Neural crest cell (in vitro differentiated cells): ENCODE measurements at regions not wholly inside any gene's neighbourhood (a gene's known extent, or its start where the extent isn't known, plus 50 kb on each side); places are given as distances from the start of the nearest gene placed in this dataset.

Experiments used
- DNase-seq: peaks from one replicate; pipeline ENCODE4 v3.0.0; 2021; ENCODE audit warnings: low read depth, mixed read lengths, low spot score
- H3K27ac Mint-ChIP-seq: one replicate; pipeline ENCODE4 v1.8.0; 2021; ENCODE audit warnings: mild to moderate bottlenecking, mixed read lengths; ENCODE audit not compliant: unreplicated experiment
- H3K27me3 Mint-ChIP-seq: 2 replicates; pipeline ENCODE4 v1.8.0; 2021; ENCODE audit warnings: low read depth, mild to moderate bottlenecking, mixed read lengths
- H3K36me3 Mint-ChIP-seq: 2 replicates; pipeline ENCODE4 v1.8.0; 2021; ENCODE audit warnings: low read depth, mild to moderate bottlenecking, mixed read lengths
- H3K4me1 Mint-ChIP-seq: 2 replicates; pipeline ENCODE4 v1.8.0; 2021; ENCODE audit warnings: mixed read lengths
- H3K4me3 Mint-ChIP-seq: one replicate; pipeline ENCODE4 v1.8.0; 2021; ENCODE audit warnings: mild to moderate bottlenecking, mixed read lengths
- H3K9me3 Mint-ChIP-seq: 2 replicates; pipeline ENCODE4 v1.8.0; 2021; ENCODE audit warnings: mixed read lengths
- CTCF ChIP-seq: fragments of 200-600 bp; sonication (generic); conservative IDR thresholded peaks from 2 replicates; pipeline ENCODE4 v1.5.0; 2021; ENCODE audit warnings: antibody characterized with exemption, mild to moderate bottlenecking

GRCh38 chr2:101550555-101550954 lies 75.6 kb upstream of the RFX8 start:
- Mint-ChIP-seq H3K9me3 (peaks cover 3% of the 10 kb centered on the region), H3K4me3 (no peak overlapping the region), H3K4me1 (peaks cover 22% of the 10 kb centered on the region), H3K27me3 (no peaks in the 10 kb centered on the region), H3K27ac (no peak overlapping the region), H3K36me3 (no peaks in the 10 kb centered on the region)
- no peak for TF ChIP-seq CTCF
- DNase-seq = no peak

GRCh38 chr2:101549371-101549770 lies 74.5 kb upstream of the RFX8 start:
- no peak for DNase-seq
- Mint-ChIP-seq H3K27me3 (no peaks in the 10 kb centered on the region), H3K9me3 (peaks cover 3% of the 10 kb centered on the region), H3K36me3 (peaks cover under 1% of the 10 kb centered on the region), H3K4me1 (peaks cover 21% of the 10 kb centered on the region), H3K4me3 (no peak overlapping the region), H3K27ac (no peak overlapping the region)
- TF ChIP-seq CTCF = no peak

GRCh38 chr2:101546376-101547058 lies 71.6 kb upstream of the RFX8 start:
- Mint-ChIP-seq H3K27me3 (no peaks in the 10 kb centered on the region), H3K4me1 (peaks cover 11% of the 10 kb centered on the region), H3K9me3 (peaks cover 7% of the 10 kb centered on the region), H3K27ac (no peak overlapping the region), H3K36me3 (peaks cover 7% of the 10 kb centered on the region), H3K4me3 (no peak overlapping the region)
- no peak for TF ChIP-seq CTCF
- no peak for DNase-seq

- DNase-seq = no peak
- Mint-ChIP-seq H3K4me3 (no peak overlapping the region), H3K36me3 (peaks cover 7% of the 10 kb centered on the region), H3K27ac (no peak overlapping the region), H3K4me1 (peaks cover 5% of the 10 kb centered on the region), H3K9me3 (peaks cover 7% of the 10 kb centered on the region), H3K27me3 (no peaks in the 10 kb centered on the region)
- TF ChIP-seq CTCF = no peak
Measured at GRCh38 chr2:101545950-101546349, 71.0 kb upstream of the RFX8 start.

GRCh38 chr2:101540518-101540917 lies 65.6 kb upstream of the RFX8 start:
- Mint-ChIP-seq H3K4me3 (no peak overlapping the region), H3K36me3 (peaks cover 7% of the 10 kb centered on the region), H3K4me1 (no peaks in the 10 kb centered on the region), H3K27ac (no peak overlapping the region), H3K9me3 (peaks cover 6% of the 10 kb centered on the region), H3K27me3 (no peaks in the 10 kb centered on the region)
- DNase-seq = no peak
- TF ChIP-seq CTCF = no peak
